Astrocyte of the cerebellum (primary cell): ENCODE measurements at regions not wholly inside any gene's neighbourhood (a gene's known extent, or its start where the extent isn't known, plus 50 kb on each side); places are given as distances from the start of the nearest gene placed in this dataset.

Source experiments
- DNase-seq: peaks from one replicate; pipeline ENCODE4 v3.0.0-alpha.2; 2011; ENCODE audit warnings: low read depth
- H3K4me3 ChIP-seq: 2 replicates; pipeline ENCODE4 v1.5.1; 2011; ENCODE audit warnings: mild to moderate bottlenecking, low read depth, low read length, moderate library complexity
- CTCF ChIP-seq: IDR thresholded peaks from 2 replicates; pipeline ENCODE4 v1.5.1; 2012; ENCODE audit warnings: low read length, low read depth, moderate library complexity, mild to moderate bottlenecking; ENCODE audit errors: missing control alignments
- in situ Hi-C: cut with HindIII; loops from 2 replicates; pipeline ENCODE4 v1.10.0; 2017; ENCODE audit warnings: low sequenced_read_pairs

- in situ Hi-C loops = no loop called here
- no peak for TF ChIP-seq CTCF
- no peak for DNase-seq
- H3K4me3 ChIP-seq = no peak overlapping the region
Measured at GRCh38 chr10:56567580-56567979, 206.5 kb upstream of the ZWINT start.

GRCh38 chr10:56561336-56561735 lies 200.3 kb upstream of the ZWINT start:
- no peak for TF ChIP-seq CTCF
- no peak overlapping the region for H3K4me3 ChIP-seq
- in situ Hi-C loops = no loop called here
- DNase-seq = no peak

- no peak overlapping the region for H3K4me3 ChIP-seq
- no peak for DNase-seq
- in situ Hi-C loops = no loop called here
- TF ChIP-seq CTCF = no peak
Measured at GRCh38 chr10:56551037-56551436, 190.0 kb upstream of the ZWINT start.

GRCh38 chr10:56547163-56547562 lies 186.1 kb upstream of the ZWINT start:
- in situ Hi-C loops = no loop called here
- no peak for TF ChIP-seq CTCF
- no peak for DNase-seq
- H3K4me3 ChIP-seq = no peak overlapping the region

GRCh38 chr10:56537984-56538383 lies 176.9 kb upstream of the ZWINT start:
- H3K4me3 ChIP-seq = no peak overlapping the region
- DNase-seq = peak; percentile 89
- in situ Hi-C loops = no loop called here
- TF ChIP-seq CTCF = no peak

- no peak for DNase-seq
- in situ Hi-C loops = no loop called here
- H3K4me3 ChIP-seq = no peak overlapping the region
- TF ChIP-seq CTCF = no peak
Measured at GRCh38 chr10:56522166-56522565, 161.1 kb upstream of the ZWINT start.

GRCh38 chr10:56508562-56508961 lies 147.5 kb upstream of the ZWINT start:
- no peak for TF ChIP-seq CTCF
- in situ Hi-C loops = no loop called here
- no peak overlapping the region for H3K4me3 ChIP-seq
- no peak for DNase-seq
